OCI-LY7 (cell line): ENCODE measurements at regions not wholly inside any gene's neighbourhood (a gene's known extent, or its start where the extent isn't known, plus 50 kb on each side); places are given as distances from the start of the nearest gene placed in this dataset.

ENCODE experiments used
- EZH2phosphoT487 ChIP-seq: fragments of 200-600 bp; sonication (generic); IDR thresholded peaks from 2 replicates; pipeline ENCODE4 v1.6.1; 2018; ENCODE audit warnings: low read depth, borderline replicate concordance, mild to moderate bottlenecking, mixed run types, antibody characterized with exemption, low read length, moderate library complexity, mixed read lengths
- TF ChIP-seq, protein P1 (sequence below): fragments of 200-600 bp; sonication (generic); conservative IDR thresholded peaks from 2 replicates; pipeline ENCODE4 v1.5.1; 2014; ENCODE audit warnings: mild to moderate bottlenecking, antibody characterized with exemption, low read length, moderate library complexity, mixed read lengths

DNA sequence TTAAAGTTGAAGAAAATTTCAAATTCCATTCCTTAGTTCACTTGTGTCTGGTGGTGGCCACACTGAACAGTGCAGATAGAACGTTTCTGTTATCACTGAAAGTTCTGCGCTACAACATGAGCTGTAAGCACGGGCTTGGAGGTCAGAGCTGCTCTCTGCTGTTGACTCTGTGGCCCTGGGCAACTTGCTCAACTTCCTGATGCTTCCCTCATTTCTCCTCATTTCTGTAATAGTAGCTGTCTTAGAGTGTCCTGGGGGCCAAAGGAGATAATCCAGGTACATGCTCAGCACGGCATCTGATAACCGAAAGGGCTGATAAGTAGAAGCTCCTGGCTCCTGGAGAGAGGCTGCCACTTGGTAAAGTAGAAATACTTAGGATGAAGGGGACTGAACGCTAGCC lies 92.3 kb upstream of the DUSP5 start:
- TF ChIP-seq, protein P1, sequence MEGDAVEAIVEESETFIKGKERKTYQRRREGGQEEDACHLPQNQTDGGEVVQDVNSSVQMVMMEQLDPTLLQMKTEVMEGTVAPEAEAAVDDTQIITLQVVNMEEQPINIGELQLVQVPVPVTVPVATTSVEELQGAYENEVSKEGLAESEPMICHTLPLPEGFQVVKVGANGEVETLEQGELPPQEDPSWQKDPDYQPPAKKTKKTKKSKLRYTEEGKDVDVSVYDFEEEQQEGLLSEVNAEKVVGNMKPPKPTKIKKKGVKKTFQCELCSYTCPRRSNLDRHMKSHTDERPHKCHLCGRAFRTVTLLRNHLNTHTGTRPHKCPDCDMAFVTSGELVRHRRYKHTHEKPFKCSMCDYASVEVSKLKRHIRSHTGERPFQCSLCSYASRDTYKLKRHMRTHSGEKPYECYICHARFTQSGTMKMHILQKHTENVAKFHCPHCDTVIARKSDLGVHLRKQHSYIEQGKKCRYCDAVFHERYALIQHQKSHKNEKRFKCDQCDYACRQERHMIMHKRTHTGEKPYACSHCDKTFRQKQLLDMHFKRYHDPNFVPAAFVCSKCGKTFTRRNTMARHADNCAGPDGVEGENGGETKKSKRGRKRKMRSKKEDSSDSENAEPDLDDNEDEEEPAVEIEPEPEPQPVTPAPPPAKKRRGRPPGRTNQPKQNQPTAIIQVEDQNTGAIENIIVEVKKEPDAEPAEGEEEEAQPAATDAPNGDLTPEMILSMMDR = no peak
- no peak for TF ChIP-seq EZH2phosphoT487
